Thymus (tissue), 11 donors: ENCODE measurements at regions not wholly inside any gene's neighbourhood (a gene's known extent, or its start where the extent isn't known, plus 50 kb on each side); places are given as distances from the start of the nearest gene placed in this dataset.

Experiments
- DNase-seq, 9 donors: peaks; one replicate each; pipeline ENCODE4 v3.0.0-alpha.2; 2013; ENCODE audit warnings: low spot score in 9 of 9, low read depth in 6 of 9, missing footprints in 1 of 9
- H3K27ac ChIP-seq, 2 donors: one replicate each; pipeline ENCODE4 v1.5.1; 2013; ENCODE audit warnings: control low read depth in 1 of 2, low read depth in 1 of 2, low read length in 1 of 2, mild to moderate bottlenecking in 1 of 2, moderate library complexity in 1 of 2
- H3K27me3 ChIP-seq, 2 donors: one replicate each; pipeline ENCODE4 v1.5.1; 2013; ENCODE audit warnings: low read length in 1 of 2; ENCODE audit not compliant: control insufficient read depth in 2 of 2, insufficient read depth in 1 of 2
- H3K36me3 ChIP-seq, 2 donors: one replicate each; pipeline ENCODE4 v1.5.1; 2013; ENCODE audit warnings: low read length in 1 of 2, mild to moderate bottlenecking in 1 of 2, moderate library complexity in 1 of 2; ENCODE audit not compliant: control insufficient read depth in 2 of 2, insufficient read depth in 2 of 2
- H3K4me1 ChIP-seq, 2 donors: one replicate each; pipeline ENCODE4 v1.5.1; 2013; ENCODE audit warnings: low read length in 2 of 2; ENCODE audit not compliant: control insufficient read depth in 2 of 2, insufficient read depth in 2 of 2
- H3K4me3 ChIP-seq, 2 donors: one replicate each; pipeline ENCODE4 v1.5.1; 2013; ENCODE audit warnings: low read length in 2 of 2, control low read depth in 1 of 2, mild to moderate bottlenecking in 1 of 2
- H3K9me3 ChIP-seq, 2 donors: one replicate each; pipeline ENCODE4 v1.5.1; 2013; ENCODE audit warnings: low read length in 1 of 2, mild to moderate bottlenecking in 1 of 2; ENCODE audit not compliant: control insufficient read depth in 2 of 2, insufficient read depth in 1 of 2
- WGBS: extraction: QIAGEN DNeasy Blood & Tissue Kit; methylation state at CpG from one replicate; pipeline ENCODE4 v1.1.7; 2013; 5-methylcytosine and 5-hydroxymethylcytosine counted together
- donor health status: healthy.

GRCh38 chr13:106118996-106119395 lies 416.5 kb downstream of the EFNB2 start:
- Histone ChIP-seq H3K36me3 (no peaks in the 10 kb centered on the region), H3K4me3 (no peak overlapping the region), H3K27ac (no peak overlapping the region), H3K9me3 (no peaks in the 10 kb centered on the region), H3K4me1 (no peaks in the 10 kb centered on the region), H3K27me3 (no peaks in the 10 kb centered on the region)
- DNase-seq: no peak
- WGBS: 78% methylated on average over 10 of the region's 10 CpGs

GRCh38 chr13:106118050-106118449 lies 417.4 kb downstream of the EFNB2 start:
- Histone ChIP-seq H3K9me3 (no peaks in the 10 kb centered on the region), H3K4me3 (no peak overlapping the region), H3K36me3 (no peaks in the 10 kb centered on the region), H3K27ac (no peak overlapping the region), H3K4me1 (no peaks in the 10 kb centered on the region), H3K27me3 (no peaks in the 10 kb centered on the region)
- WGBS: 93% methylated on average over 2 of the region's 2 CpGs
- DNase-seq: no peak

GRCh38 chr13:106117640-106118039 lies 417.8 kb downstream of the EFNB2 start:
- H3K36me3 ChIP-seq: no peaks in the 10 kb centered on the region
- H3K9me3 ChIP-seq: no peaks in the 10 kb centered on the region
- H3K27ac ChIP-seq: no peak overlapping the region
- WGBS: 96% methylated on average over 4 of the region's 4 CpGs
- H3K27me3 ChIP-seq: no peaks in the 10 kb centered on the region
- no peaks in the 10 kb centered on the region for H3K4me1 ChIP-seq
- no peak overlapping the region for H3K4me3 ChIP-seq
- DNase-seq: no peak

- no peaks in the 10 kb centered on the region for H3K4me1 ChIP-seq
- no peaks in the 10 kb centered on the region for H3K9me3 ChIP-seq
- H3K27me3 ChIP-seq: no peaks in the 10 kb centered on the region
- WGBS: 83% methylated on average over 1 of the region's 1 CpG
- H3K27ac ChIP-seq: no peak overlapping the region
- no peak for DNase-seq
- no peak overlapping the region for H3K4me3 ChIP-seq
- no peaks in the 10 kb centered on the region for H3K36me3 ChIP-seq
Measured at GRCh38 chr13:106117035-106117434, 418.4 kb downstream of the EFNB2 start.

GRCh38 chr13:106115081-106115480 lies 420.4 kb downstream of the EFNB2 start:
- no peak for DNase-seq
- H3K36me3 ChIP-seq: no peaks in the 10 kb centered on the region
- WGBS: 91% methylated on average over 2 of the region's 2 CpGs
- no peaks in the 10 kb centered on the region for H3K9me3 ChIP-seq
- H3K27me3 ChIP-seq: no peaks in the 10 kb centered on the region
- no peak overlapping the region for H3K27ac ChIP-seq
- H3K4me1 ChIP-seq: no peaks in the 10 kb centered on the region
- H3K4me3 ChIP-seq: no peak overlapping the region

GRCh38 chr13:106113796-106114195 lies 421.7 kb downstream of the EFNB2 start:
- no peak overlapping the region for H3K4me3 ChIP-seq
- no peaks in the 10 kb centered on the region for H3K4me1 ChIP-seq
- no peaks in the 10 kb centered on the region for H3K27me3 ChIP-seq
- no peaks in the 10 kb centered on the region for H3K36me3 ChIP-seq
- H3K27ac ChIP-seq: no peak overlapping the region
- no peak for DNase-seq
- no peaks in the 10 kb centered on the region for H3K9me3 ChIP-seq
- WGBS: 80% methylated on average over 1 of the region's 1 CpG

GRCh38 chr13:106112191-106112590 lies 423.3 kb downstream of the EFNB2 start:
- no peak overlapping the region for H3K4me3 ChIP-seq
- WGBS: 93% methylated on average over 3 of the region's 3 CpGs
- no peaks in the 10 kb centered on the region for H3K36me3 ChIP-seq
- H3K27ac ChIP-seq: no peak overlapping the region
- H3K27me3 ChIP-seq: no peaks in the 10 kb centered on the region
- no peaks in the 10 kb centered on the region for H3K4me1 ChIP-seq
- H3K9me3 ChIP-seq: no peaks in the 10 kb centered on the region
- no peak for DNase-seq

- H3K4me1 ChIP-seq: no peaks in the 10 kb centered on the region
- no peak overlapping the region for H3K4me3 ChIP-seq
- no peaks in the 10 kb centered on the region for H3K36me3 ChIP-seq
- H3K27ac ChIP-seq: no peak overlapping the region
- H3K9me3 ChIP-seq: no peaks in the 10 kb centered on the region
- DNase-seq: no peak
- WGBS: 98% methylated on average over 8 of the region's 8 CpGs
- H3K27me3 ChIP-seq: no peaks in the 10 kb centered on the region
Measured at GRCh38 chr13:106110241-106110855, 425.1 kb downstream of the EFNB2 start.

GRCh38 chr13:106109391-106109791 lies 426.1 kb downstream of the EFNB2 start:
- no peak for DNase-seq
- no peaks in the 10 kb centered on the region for H3K4me1 ChIP-seq
- 93% methylated on average over 3 of the region's 3 CpGs for WGBS
- no peak overlapping the region for H3K27ac ChIP-seq
- no peaks in the 10 kb centered on the region for H3K27me3 ChIP-seq
- H3K36me3 ChIP-seq: no peaks in the 10 kb centered on the region
- H3K4me3 ChIP-seq: no peak overlapping the region
- H3K9me3 ChIP-seq: no peaks in the 10 kb centered on the region

GRCh38 chr13:106108346-106108745 lies 427.1 kb downstream of the EFNB2 start:
- no peaks in the 10 kb centered on the region for H3K36me3 ChIP-seq
- H3K4me1 ChIP-seq: no peaks in the 10 kb centered on the region
- WGBS: 97% methylated on average over 9 of the region's 9 CpGs
- no peak overlapping the region for H3K4me3 ChIP-seq
- H3K27me3 ChIP-seq: no peaks in the 10 kb centered on the region
- no peaks in the 10 kb centered on the region for H3K9me3 ChIP-seq
- no peak for DNase-seq
- H3K27ac ChIP-seq: no peak overlapping the region
